ENCODE measurements at regions not wholly inside any gene's neighbourhood (a gene's known extent, or its start where the extent isn't known, plus 50 kb on each side); places are given as distances from the start of the nearest gene placed in this dataset.

DNA sequence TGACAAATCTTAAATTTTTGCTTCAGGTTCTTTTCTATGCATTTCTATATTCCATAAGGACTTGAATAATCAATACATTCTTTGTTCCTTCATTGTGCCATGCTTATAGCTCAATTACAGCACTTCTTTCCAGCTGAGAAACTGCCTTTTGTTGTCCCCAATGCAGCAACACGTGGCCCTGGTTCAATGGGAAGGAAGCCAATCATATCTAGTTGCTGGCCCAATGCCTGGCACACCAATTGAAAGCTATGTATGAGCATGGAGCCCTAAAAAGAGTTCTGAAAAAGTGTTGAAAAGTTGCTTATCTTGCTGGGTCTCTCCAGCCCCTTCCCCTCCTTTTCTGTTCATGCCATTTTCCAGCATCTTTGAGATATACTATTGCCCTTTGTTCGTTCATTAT, 448.0 kb upstream of the FAT3 start:
- Histone ChIP-seq H3K4me1 (ENCODE audit: control insufficient read depth in 1 of 2, insufficient read depth in 2 of 2, low read depth in 1 of 2, low read length in 1 of 2) (no peaks in the 10 kb centered on the region), H3K4me2 (no peak overlapping the region), H3F3A (replicated peaks; ENCODE audit: insufficient read depth) (no peaks in the 10 kb centered on the region), H3K4me3 (ENCODE audit: low read depth in 2 of 2, low read length in 1 of 2) (no peak overlapping the region), H3K36me3 (replicated peaks in 1 of 2; ENCODE audit: control insufficient read depth in 1 of 2, insufficient read depth in 2 of 2, low read length in 1 of 2) (no peaks in the 10 kb centered on the region), H3K9ac (no peak overlapping the region), H4K20me1 (ENCODE audit: insufficient read depth) (no peaks in the 10 kb centered on the region), H3K27me3 (ENCODE audit: insufficient read depth) (no peaks in the 10 kb centered on the region), H3K79me2 (ENCODE audit: insufficient read depth) (no peaks in the 10 kb centered on the region), H2AFZ (ENCODE audit: low read depth) (no peak overlapping the region), H3K9me2 (no peaks in the 10 kb centered on the region), H3K9me3 (no peaks in the 10 kb centered on the region), H3K27ac (ENCODE audit: low read depth in 2 of 2, low read length in 1 of 2) (no peak overlapping the region)
- CTCF ChIA-PET = interaction anchor here (0.7 kb wide), 1 partner anchor 1341 kb away, joined by 3 read pairs; no protein-coding TSS in a partner anchor
- TF ChIP-seq, protein P1, sequence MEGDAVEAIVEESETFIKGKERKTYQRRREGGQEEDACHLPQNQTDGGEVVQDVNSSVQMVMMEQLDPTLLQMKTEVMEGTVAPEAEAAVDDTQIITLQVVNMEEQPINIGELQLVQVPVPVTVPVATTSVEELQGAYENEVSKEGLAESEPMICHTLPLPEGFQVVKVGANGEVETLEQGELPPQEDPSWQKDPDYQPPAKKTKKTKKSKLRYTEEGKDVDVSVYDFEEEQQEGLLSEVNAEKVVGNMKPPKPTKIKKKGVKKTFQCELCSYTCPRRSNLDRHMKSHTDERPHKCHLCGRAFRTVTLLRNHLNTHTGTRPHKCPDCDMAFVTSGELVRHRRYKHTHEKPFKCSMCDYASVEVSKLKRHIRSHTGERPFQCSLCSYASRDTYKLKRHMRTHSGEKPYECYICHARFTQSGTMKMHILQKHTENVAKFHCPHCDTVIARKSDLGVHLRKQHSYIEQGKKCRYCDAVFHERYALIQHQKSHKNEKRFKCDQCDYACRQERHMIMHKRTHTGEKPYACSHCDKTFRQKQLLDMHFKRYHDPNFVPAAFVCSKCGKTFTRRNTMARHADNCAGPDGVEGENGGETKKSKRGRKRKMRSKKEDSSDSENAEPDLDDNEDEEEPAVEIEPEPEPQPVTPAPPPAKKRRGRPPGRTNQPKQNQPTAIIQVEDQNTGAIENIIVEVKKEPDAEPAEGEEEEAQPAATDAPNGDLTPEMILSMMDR (IDR thresholded peaks at IDR 0.05) = no peak
- no peak for TF ChIP-seq FOSL2 (IDR thresholded peaks at IDR 0.05; ENCODE audit: borderline replicate concordance, low read depth)
- TF ChIP-seq, protein P2, sequence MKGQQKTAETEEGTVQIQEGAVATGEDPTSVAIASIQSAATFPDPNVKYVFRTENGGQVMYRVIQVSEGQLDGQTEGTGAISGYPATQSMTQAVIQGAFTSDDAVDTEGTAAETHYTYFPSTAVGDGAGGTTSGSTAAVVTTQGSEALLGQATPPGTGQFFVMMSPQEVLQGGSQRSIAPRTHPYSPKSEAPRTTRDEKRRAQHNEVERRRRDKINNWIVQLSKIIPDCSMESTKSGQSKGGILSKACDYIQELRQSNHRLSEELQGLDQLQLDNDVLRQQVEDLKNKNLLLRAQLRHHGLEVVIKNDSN (IDR thresholded peaks at IDR 0.05; ENCODE audit: borderline replicate concordance, low read depth) = no peak
- no peak for DNase-seq
- POLR2A ChIA-PET = no interaction called here
- 22% methylated on average over 2 of the region's 2 CpGs for WGBS (ENCODE audit: low lambda C conversion rate)

DNA sequence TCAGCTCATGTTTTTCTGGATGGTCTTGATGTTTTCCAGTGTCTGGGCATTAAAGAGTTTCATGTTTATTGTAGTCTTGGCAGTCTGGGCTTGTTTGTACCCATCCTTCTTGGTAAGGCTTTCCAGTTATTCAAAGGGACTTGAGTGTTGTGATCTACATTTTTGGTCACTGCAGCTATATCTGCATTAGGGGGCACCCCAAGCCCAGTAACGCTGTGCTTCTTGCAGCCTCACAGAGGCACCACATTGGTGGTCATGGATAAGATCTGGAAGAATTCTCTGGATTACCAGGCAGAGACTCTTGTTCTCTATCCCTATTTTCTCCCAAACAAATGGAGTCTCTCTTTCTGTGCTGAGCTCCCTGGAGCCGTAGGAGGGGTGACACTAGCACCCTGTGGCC, 451.5 kb upstream of the FAT3 start:
- 75% methylated on average over 1 of the region's 2 CpGs for WGBS (ENCODE audit: low lambda C conversion rate)
- H4K20me1 ChIP-seq (ENCODE audit: insufficient read depth) = no peaks in the 10 kb centered on the region
- no peak overlapping the region for H3K4me3 ChIP-seq (ENCODE audit: low read depth in 2 of 2, low read length in 1 of 2)
- TF ChIP-seq NRF1 (IDR thresholded peaks at IDR 0.05; ENCODE audit: low read depth, low read length) = no peak
- peak; percentile 35 for TF ChIP-seq SMC3 (IDR thresholded peaks at IDR 0.05; ENCODE audit: low read depth, low read length)
- peak; percentile 60 for TF ChIP-seq RAD21 (IDR thresholded peaks at IDR 0.05; ENCODE audit: low read length)
- TF ChIP-seq, protein P3, sequence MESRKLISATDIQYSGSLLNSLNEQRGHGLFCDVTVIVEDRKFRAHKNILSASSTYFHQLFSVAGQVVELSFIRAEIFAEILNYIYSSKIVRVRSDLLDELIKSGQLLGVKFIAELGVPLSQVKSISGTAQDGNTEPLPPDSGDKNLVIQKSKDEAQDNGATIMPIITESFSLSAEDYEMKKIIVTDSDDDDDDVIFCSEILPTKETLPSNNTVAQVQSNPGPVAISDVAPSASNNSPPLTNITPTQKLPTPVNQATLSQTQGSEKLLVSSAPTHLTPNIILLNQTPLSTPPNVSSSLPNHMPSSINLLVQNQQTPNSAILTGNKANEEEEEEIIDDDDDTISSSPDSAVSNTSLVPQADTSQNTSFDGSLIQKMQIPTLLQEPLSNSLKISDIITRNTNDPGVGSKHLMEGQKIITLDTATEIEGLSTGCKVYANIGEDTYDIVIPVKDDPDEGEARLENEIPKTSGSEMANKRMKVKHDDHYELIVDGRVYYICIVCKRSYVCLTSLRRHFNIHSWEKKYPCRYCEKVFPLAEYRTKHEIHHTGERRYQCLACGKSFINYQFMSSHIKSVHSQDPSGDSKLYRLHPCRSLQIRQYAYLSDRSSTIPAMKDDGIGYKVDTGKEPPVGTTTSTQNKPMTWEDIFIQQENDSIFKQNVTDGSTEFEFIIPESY (IDR thresholded peaks at IDR 0.05; ENCODE audit: borderline replicate concordance, low read depth) = no peak
- no peak for TF ChIP-seq NFIC (IDR thresholded peaks at IDR 0.05; ENCODE audit: borderline replicate concordance)
- no peak for TF ChIP-seq JUND (IDR thresholded peaks at IDR 0.05)
- TF ChIP-seq, protein P1 (IDR thresholded peaks at IDR 0.05) = peak; percentile 50
- TF ChIP-seq, protein P4, sequence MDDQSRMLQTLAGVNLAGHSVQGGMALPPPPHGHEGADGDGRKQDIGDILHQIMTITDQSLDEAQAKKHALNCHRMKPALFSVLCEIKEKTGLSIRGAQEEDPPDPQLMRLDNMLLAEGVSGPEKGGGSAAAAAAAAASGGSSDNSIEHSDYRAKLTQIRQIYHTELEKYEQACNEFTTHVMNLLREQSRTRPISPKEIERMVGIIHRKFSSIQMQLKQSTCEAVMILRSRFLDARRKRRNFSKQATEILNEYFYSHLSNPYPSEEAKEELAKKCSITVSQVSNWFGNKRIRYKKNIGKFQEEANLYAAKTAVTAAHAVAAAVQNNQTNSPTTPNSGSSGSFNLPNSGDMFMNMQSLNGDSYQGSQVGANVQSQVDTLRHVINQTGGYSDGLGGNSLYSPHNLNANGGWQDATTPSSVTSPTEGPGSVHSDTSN (IDR thresholded peaks at IDR 0.05) = no peak
- no peaks in the 10 kb centered on the region for H3K36me3 ChIP-seq (replicated peaks in 1 of 2; ENCODE audit: control insufficient read depth in 1 of 2, insufficient read depth in 2 of 2, low read length in 1 of 2)
- DNase-seq = no peak
- no peak overlapping the region for H3K4me2 ChIP-seq
- H3K4me1 ChIP-seq (ENCODE audit: control insufficient read depth in 1 of 2, insufficient read depth in 2 of 2, low read depth in 1 of 2, low read length in 1 of 2) = no peaks in the 10 kb centered on the region
- H3K9me3 ChIP-seq = no peaks in the 10 kb centered on the region
- no peaks in the 10 kb centered on the region for H3F3A ChIP-seq (replicated peaks; ENCODE audit: insufficient read depth)
- H3K79me2 ChIP-seq (ENCODE audit: insufficient read depth) = no peaks in the 10 kb centered on the region
- H3K9me2 ChIP-seq = no peaks in the 10 kb centered on the region
- POLR2A ChIA-PET = no interaction called here
- no peak overlapping the region for H3K9ac ChIP-seq
- no peak overlapping the region for H3K27ac ChIP-seq (ENCODE audit: low read depth in 2 of 2, low read length in 1 of 2)
- no peak overlapping the region for H2AFZ ChIP-seq (ENCODE audit: low read depth)
- no peaks in the 10 kb centered on the region for H3K27me3 ChIP-seq (ENCODE audit: insufficient read depth)
- CTCF ChIA-PET = no interaction called here

Data from SK-N-SH (cell line).